Gastrocnemius medialis (tissue), 4 donors: ENCODE measurements at regions not wholly inside any gene's neighbourhood (a gene's known extent, or its start where the extent isn't known, plus 50 kb on each side); places are given as distances from the start of the nearest gene placed in this dataset.

Experiments used
- POLR2A ChIP-seq, 2 donors: fragments of 450-650 bp; IDR thresholded peaks; one replicate each; pipeline ENCODE4 v1.6.1; 2017; ENCODE audit warnings: antibody characterized with exemption in 2 of 2, mild to moderate bottlenecking in 2 of 2, moderate library complexity in 2 of 2
- TF ChIP-seq, protein P1 (sequence below), 5 experiments: fragments of 450-650 bp in 3 of 5; fragments of 200-600 bp in 2 of 5; sonication (generic) in 2 of 5; IDR thresholded peaks in 4 of 5; conservative IDR thresholded peaks in 1 of 5; 1 replicate in 4 of 5; 2 replicates in 1 of 5; pipeline ENCODE4 v1.5.1; 2016 to 2019; ENCODE audit warnings: antibody characterized with exemption in 5 of 5, mild to moderate bottlenecking in 3 of 5, moderate library complexity in 3 of 5

GRCh38 chr18:59967878-59968277 is 68.1 kb downstream of the PMAIP1 start:
- TF ChIP-seq, protein P1, sequence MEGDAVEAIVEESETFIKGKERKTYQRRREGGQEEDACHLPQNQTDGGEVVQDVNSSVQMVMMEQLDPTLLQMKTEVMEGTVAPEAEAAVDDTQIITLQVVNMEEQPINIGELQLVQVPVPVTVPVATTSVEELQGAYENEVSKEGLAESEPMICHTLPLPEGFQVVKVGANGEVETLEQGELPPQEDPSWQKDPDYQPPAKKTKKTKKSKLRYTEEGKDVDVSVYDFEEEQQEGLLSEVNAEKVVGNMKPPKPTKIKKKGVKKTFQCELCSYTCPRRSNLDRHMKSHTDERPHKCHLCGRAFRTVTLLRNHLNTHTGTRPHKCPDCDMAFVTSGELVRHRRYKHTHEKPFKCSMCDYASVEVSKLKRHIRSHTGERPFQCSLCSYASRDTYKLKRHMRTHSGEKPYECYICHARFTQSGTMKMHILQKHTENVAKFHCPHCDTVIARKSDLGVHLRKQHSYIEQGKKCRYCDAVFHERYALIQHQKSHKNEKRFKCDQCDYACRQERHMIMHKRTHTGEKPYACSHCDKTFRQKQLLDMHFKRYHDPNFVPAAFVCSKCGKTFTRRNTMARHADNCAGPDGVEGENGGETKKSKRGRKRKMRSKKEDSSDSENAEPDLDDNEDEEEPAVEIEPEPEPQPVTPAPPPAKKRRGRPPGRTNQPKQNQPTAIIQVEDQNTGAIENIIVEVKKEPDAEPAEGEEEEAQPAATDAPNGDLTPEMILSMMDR (IDR thresholded peaks at IDR 0.05 in 4 of 5, conservative IDR thresholded peaks at IDR 0.05 in 1 of 5) = no peak
- no peak for TF ChIP-seq POLR2A (IDR thresholded peaks at IDR 0.05)
